ENCODE measurements at regions not wholly inside any gene's neighbourhood (a gene's known extent, or its start where the extent isn't known, plus 50 kb on each side); places are given as distances from the start of the nearest gene placed in this dataset.

GRCh38 chr12:97745406-97746101 lies 282.9 kb downstream of the RMST start:
- TF ChIP-seq CTCF (IDR thresholded peaks at IDR 0.05; ENCODE audit: insufficient read depth, low read length, poor library complexity, severe bottlenecking), result no peak
- TF ChIP-seq EZH2phosphoT487 (conservative IDR thresholded peaks at IDR 0.05; ENCODE audit: low read length), result no peak
